ENCODE measurements at regions not wholly inside any gene's neighbourhood (a gene's known extent, or its start where the extent isn't known, plus 50 kb on each side); places are given as distances from the start of the nearest gene placed in this dataset.

- no peak for DNase-seq
Measured at GRCh38 chr6:40054602-40055001, 120.3 kb upstream of the MOCS1 start.

GRCh38 chr6:40054186-40054585, 119.9 kb upstream of the MOCS1 start:
- DNase-seq: no peak

- DNase-seq: no peak
Measured at GRCh38 chr6:40049128-40049527, 114.9 kb upstream of the MOCS1 start.

- DNase-seq: no peak
Measured at GRCh38 chr6:40044196-40044595, 109.9 kb upstream of the MOCS1 start.

GRCh38 chr6:40042232-40042631, 108.0 kb upstream of the MOCS1 start:
- no peak for DNase-seq

GRCh38 chr6:40039042-40039441, 104.8 kb upstream of the MOCS1 start:
- DNase-seq: no peak

GRCh38 chr6:40038626-40039025, 104.4 kb upstream of the MOCS1 start:
- DNase-seq: no peak

GRCh38 chr6:40037271-40037670, 103.0 kb upstream of the MOCS1 start:
- DNase-seq: no peak

- no peak for DNase-seq
Measured at GRCh38 chr6:40036186-40036585, 101.9 kb upstream of the MOCS1 start.

- no peak for DNase-seq
Measured at GRCh38 chr6:40028449-40028848, 94.2 kb upstream of the MOCS1 start.

GRCh38 chr6:40022867-40023266, 88.6 kb upstream of the MOCS1 start:
- DNase-seq: no peak

GRCh38 chr6:40020166-40020565, 85.9 kb upstream of the MOCS1 start:
- no peak for DNase-seq

GRCh38 chr6:40015530-40015929, 81.3 kb upstream of the MOCS1 start:
- DNase-seq: no peak

- no peak for DNase-seq
Measured at GRCh38 chr6:40011844-40012243, 77.6 kb upstream of the MOCS1 start.

- no peak for DNase-seq
Measured at GRCh38 chr6:40000964-40001515, 66.8 kb upstream of the MOCS1 start.

- DNase-seq: no peak
Measured at GRCh38 chr6:39999006-39999867, 65.0 kb upstream of the MOCS1 start.

- no peak for DNase-seq
Measured at GRCh38 chr6:39998126-39998525, 63.9 kb upstream of the MOCS1 start.

GRCh38 chr6:39997101-39997635, 62.9 kb upstream of the MOCS1 start:
- DNase-seq: peak; percentile 31

- DNase-seq: no peak
Measured at GRCh38 chr6:39995633-39996032, 61.4 kb upstream of the MOCS1 start.

- no peak for DNase-seq
Measured at GRCh38 chr6:39992861-39993622, 58.8 kb upstream of the MOCS1 start.
